Ectodermal cell (in vitro differentiated cells): ENCODE measurements at regions not wholly inside any gene's neighbourhood (a gene's known extent, or its start where the extent isn't known, plus 50 kb on each side); places are given as distances from the start of the nearest gene placed in this dataset.

ENCODE experiments used
- H3K27ac ChIP-seq: 2 replicates; pipeline ENCODE4 v1.7.0; 2013; ENCODE audit warnings: mild to moderate bottlenecking, low read depth, low read length; ENCODE audit not compliant: insufficient read depth, poor library complexity, severe bottlenecking
- H3K27me3 ChIP-seq: 2 replicates; pipeline ENCODE4 v1.7.0; 2013; ENCODE audit warnings: mild to moderate bottlenecking, low read length; ENCODE audit not compliant: insufficient read depth, control insufficient read depth, poor library complexity, severe bottlenecking
- H3K36me3 ChIP-seq: one replicate; pipeline ENCODE4 v1.7.0; 2013; ENCODE audit warnings: low read length; ENCODE audit not compliant: control insufficient read depth, insufficient read depth
- H3K4me1 ChIP-seq: one replicate; pipeline ENCODE4 v1.7.0; 2013; ENCODE audit warnings: low read length; ENCODE audit not compliant: control insufficient read depth, insufficient read depth
- H3K4me3 ChIP-seq: 2 replicates; pipeline ENCODE4 v1.7.0; 2013; ENCODE audit warnings: low read depth, low read length, control low read depth; ENCODE audit not compliant: insufficient read depth
- H3K9me3 ChIP-seq: 2 replicates; pipeline ENCODE4 v1.7.0; 2013; ENCODE audit warnings: mild to moderate bottlenecking, low read length, moderate library complexity; ENCODE audit not compliant: control insufficient read depth
- WGBS, 2 experiments: methylation state at CpG; one replicate each; pipeline ENCODE4 v1.1.7; 2013; ENCODE audit warnings: missing lambda C conversion rate in 2 of 2; 5-methylcytosine and 5-hydroxymethylcytosine counted together

DNA sequence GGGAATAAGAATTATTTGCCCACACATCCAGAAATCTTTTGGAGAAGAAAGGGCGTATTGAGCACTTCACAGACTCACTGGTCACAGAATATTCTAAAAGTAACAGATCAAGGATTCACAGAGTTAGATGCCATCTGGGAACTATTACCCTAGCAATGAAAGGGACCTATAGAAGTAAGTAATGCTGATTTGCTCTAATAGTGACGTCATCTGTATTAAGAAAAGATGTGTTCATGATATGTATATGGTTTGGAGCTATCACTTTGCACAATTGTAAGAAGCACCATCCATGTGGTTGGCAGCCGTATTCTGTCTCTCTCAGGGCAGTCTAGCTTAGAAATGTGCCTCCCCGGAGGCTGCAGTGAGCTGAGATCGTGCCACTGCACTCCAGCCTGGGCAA, 52.8 kb upstream of the SV2C start:
- no peaks in the 10 kb centered on the region for H3K9me3 ChIP-seq
- no peaks in the 10 kb centered on the region for H3K36me3 ChIP-seq
- WGBS, 2 experiments, result 88 to 92% methylated on average over 5 of the region's 5 CpGs
- no peaks in the 10 kb centered on the region for H3K4me1 ChIP-seq
- no peak overlapping the region for H3K4me3 ChIP-seq
- no peak overlapping the region for H3K27ac ChIP-seq
- no peaks in the 10 kb centered on the region for H3K27me3 ChIP-seq

DNA sequence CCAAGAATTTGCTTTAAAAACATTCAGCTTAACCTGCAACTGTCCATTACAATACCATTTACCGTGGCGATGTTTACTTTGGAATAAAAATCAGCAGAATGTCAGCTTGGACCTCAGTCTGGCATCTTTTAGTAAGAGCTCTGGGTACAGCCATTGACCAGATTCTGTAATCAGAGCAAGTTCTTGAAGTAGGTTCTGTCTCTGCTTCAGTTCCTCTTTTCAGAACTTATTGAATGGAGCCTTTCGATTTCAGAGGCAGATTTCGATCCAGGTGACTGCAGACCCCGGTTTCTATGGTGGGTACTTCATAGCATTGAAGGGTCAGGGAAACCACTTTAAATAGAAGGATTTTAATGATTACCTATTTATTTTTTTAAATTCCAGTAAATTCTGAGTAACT, 53.4 kb upstream of the SV2C start:
- Histone ChIP-seq H3K27me3 (no peaks in the 10 kb centered on the region), H3K9me3 (no peaks in the 10 kb centered on the region), H3K4me3 (no peak overlapping the region), H3K27ac (no peak overlapping the region), H3K36me3 (no peaks in the 10 kb centered on the region), H3K4me1 (no peaks in the 10 kb centered on the region)
- WGBS, 2 experiments, result 95 to 97% methylated on average over 5 of the region's 5 CpGs

DNA sequence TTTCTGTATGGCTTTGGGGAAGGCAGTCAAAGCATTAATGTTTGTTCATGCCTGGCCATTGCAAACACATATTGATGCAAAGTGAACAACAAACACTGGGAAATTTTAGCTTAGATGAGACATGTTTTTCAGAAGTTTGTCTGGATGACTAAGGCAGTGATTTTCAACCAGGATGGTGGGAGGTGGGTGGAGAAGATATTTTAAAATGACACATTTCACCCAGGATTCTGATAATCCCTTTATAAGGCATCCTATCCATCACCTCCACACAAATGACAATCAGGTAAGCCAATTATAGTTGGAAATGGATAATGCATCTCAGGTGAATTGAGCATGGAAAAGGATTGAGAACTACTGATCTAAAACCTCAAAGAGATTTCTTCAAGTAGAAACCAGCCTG, 57.4 kb upstream of the SV2C start:
- H3K27ac ChIP-seq, result no peak overlapping the region
- H3K4me1 ChIP-seq, result no peaks in the 10 kb centered on the region
- H3K9me3 ChIP-seq, result no peaks in the 10 kb centered on the region
- no peaks in the 10 kb centered on the region for H3K27me3 ChIP-seq
- no peaks in the 10 kb centered on the region for H3K36me3 ChIP-seq
- no peak overlapping the region for H3K4me3 ChIP-seq

DNA sequence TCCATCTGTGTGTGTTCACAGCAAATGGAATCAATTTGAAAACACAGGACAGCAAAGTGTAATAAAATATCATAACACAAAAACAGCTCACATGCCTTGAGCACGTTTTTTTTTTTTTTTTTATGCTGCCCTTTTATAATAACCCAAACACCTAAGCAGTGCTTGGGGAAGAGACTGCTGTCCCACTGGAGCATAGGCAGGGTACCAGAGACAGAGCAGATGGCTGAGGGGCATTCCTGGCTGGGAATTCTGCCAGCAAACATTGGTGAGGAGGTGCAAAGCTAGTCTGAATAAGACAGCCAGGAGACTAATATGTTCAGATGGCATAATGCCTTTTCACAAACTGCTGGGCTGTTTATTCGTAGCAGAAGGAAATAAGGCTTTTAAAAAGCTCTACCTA, 58.1 kb upstream of the SV2C start:
- H3K9me3 ChIP-seq, result no peaks in the 10 kb centered on the region
- WGBS, 2 experiments, result 42 to 63% methylated on average over 1 to 2 of the region's 2 CpGs
- no peak overlapping the region for H3K4me3 ChIP-seq
- no peaks in the 10 kb centered on the region for H3K27me3 ChIP-seq
- no peak overlapping the region for H3K27ac ChIP-seq
- H3K4me1 ChIP-seq, result no peaks in the 10 kb centered on the region
- H3K36me3 ChIP-seq, result no peaks in the 10 kb centered on the region

DNA sequence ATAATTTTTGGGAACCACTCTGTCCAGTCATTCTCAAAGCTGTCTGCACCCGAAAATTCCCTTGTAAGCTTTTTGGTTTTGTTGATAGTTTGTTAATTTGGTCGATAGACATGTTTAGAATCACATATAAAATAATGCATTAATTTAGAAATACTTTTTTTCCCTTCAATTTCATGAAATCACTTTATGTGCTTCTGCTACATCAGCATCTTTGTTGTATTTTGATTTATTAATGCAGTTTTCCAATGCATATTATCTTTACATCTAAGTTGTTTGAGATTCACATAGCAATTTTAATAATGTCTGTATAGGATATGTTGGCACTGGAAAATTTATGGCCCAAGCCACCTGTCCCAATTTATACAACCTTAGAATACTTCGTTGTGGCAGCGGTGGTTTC, 60.6 kb upstream of the SV2C start:
- Histone ChIP-seq H3K36me3 (no peaks in the 10 kb centered on the region), H3K4me3 (no peak overlapping the region), H3K27me3 (no peaks in the 10 kb centered on the region), H3K27ac (no peak overlapping the region), H3K9me3 (no peaks in the 10 kb centered on the region), H3K4me1 (no peaks in the 10 kb centered on the region)
- 88 to 93% methylated on average over 2 to 3 of the region's 4 CpGs for WGBS, 2 experiments

DNA sequence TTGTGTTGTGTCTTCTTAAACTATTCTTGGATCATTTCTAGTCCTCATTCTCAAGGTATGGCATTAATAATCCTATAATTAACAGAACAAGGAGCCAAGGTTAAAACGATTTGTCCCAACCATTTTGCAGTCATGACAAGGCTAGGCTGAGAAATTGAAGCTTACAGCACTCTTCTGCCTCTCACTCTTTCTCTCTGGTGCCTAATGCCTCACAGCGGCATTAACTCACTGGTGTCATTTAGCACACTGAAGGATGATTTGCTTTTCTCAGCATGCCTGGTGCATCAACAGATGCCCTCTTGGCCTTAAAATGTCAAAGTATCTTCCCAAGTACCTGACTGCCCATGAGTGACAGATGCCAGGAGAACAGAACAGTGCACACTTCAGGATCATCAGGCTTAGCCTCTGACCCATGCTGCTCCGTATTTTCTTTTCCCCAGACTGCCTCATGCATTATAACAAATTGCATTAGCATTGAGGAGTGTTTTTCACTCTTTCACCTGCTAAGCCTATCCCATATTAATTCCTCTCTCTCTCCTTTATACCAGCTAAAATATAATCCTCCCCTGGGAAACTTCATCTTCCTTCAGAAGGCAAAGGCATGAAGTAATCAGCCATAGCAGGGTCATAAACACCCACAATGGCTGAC, 61.1 kb upstream of the SV2C start:
- H3K9me3 ChIP-seq, result no peaks in the 10 kb centered on the region
- no peaks in the 10 kb centered on the region for H3K4me1 ChIP-seq
- 78 to 79% methylated on average over 3 of the region's 3 CpGs for WGBS, 2 experiments
- no peaks in the 10 kb centered on the region for H3K27me3 ChIP-seq
- H3K27ac ChIP-seq, result no peak overlapping the region
- H3K36me3 ChIP-seq, result no peaks in the 10 kb centered on the region
- H3K4me3 ChIP-seq, result no peak overlapping the region

DNA sequence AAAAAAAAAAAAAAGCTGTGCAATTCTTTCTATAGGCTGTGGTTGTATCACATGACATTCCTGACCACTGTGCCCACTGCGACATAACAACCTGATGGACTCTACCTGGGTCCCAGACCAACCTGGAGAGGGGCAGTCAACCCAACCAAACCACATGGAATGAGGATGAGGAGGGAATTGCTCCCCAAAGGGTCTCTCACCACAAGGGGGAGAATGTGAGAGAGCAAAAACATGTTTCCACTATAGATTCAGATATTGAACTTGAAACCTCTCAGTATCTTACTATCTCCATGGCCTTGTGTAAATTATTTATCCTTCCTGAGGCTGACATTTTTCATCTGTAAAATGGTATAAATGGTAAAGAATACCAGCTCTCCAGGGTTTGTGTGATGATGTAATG, 66.9 kb upstream of the SV2C start:
- 100% methylated on average over 1 of the region's 1 CpG for WGBS, 2 experiments
- no peaks in the 10 kb centered on the region for H3K9me3 ChIP-seq
- H3K27ac ChIP-seq, result no peak overlapping the region
- no peaks in the 10 kb centered on the region for H3K4me1 ChIP-seq
- no peaks in the 10 kb centered on the region for H3K36me3 ChIP-seq
- H3K27me3 ChIP-seq, result no peaks in the 10 kb centered on the region
- H3K4me3 ChIP-seq, result no peak overlapping the region

DNA sequence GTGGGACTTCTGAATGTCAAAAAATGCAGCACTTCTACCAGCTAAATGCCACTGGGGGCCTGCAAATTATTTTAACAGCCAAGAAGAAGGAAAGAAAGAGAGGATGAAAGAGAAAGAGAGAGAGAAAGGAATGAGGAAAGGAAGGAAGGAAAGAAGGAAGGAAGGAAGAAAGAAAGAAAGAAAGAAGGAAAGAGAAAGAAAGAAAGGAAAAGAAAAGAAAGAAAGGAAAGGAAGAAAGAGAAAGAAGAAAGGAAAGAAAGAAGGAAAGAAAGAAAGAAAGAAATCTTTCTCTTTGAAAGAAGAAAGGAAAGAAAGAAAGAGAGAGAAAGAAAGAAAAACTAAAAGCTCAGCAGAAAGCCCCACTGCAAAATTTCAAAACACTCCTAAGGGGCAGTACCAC, 69.2 kb upstream of the SV2C start:
- H3K27ac ChIP-seq, result no peak overlapping the region
- H3K36me3 ChIP-seq, result no peaks in the 10 kb centered on the region
- no peaks in the 10 kb centered on the region for H3K4me1 ChIP-seq
- H3K4me3 ChIP-seq, result no peak overlapping the region
- H3K9me3 ChIP-seq, result no peaks in the 10 kb centered on the region
- no peaks in the 10 kb centered on the region for H3K27me3 ChIP-seq

DNA sequence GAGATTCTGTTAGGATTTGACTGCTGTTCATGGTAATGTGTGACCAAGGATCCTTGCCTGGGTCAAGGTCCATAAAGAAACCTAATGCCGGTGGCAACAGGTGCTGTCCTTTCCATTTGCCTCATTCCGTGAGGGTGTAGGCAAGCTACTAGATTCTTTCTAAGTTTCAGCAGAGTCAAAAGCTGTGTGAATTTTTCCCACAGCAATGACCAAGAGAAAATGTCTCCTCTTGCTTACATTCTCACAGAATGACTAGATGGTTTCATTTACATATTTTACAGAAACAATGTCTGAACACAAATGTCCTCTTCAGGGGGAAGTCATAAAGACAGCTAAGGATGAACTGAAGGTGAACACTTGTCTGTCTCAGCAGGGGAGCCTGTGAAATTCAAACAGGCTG, 75.3 kb upstream of the SV2C start:
- 93% methylated on average over 2 of the region's 2 CpGs for WGBS, 2 experiments
- Histone ChIP-seq H3K4me1 (no peaks in the 10 kb centered on the region), H3K36me3 (no peaks in the 10 kb centered on the region), H3K27me3 (no peaks in the 10 kb centered on the region), H3K4me3 (no peak overlapping the region), H3K9me3 (no peaks in the 10 kb centered on the region), H3K27ac (no peak overlapping the region)

DNA sequence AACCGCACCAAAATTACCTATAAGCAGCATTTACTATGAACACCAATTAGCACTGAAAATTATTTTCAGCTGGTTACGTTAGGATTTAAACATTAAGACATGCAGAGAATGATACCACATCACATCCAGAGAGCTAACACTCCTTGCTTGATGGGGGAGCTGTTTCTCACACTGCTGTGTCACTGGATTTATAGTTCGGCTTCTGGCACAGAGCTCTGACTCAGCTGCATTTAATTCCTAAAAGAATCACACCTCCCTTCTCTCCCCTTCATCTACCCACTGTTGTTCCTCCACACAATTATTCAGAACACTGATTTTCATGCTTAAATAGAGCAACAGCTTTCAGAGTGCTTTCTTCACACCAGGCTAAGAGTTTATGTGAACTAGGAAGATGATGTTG, 82.6 kb upstream of the SV2C start:
- no peaks in the 10 kb centered on the region for H3K36me3 ChIP-seq
- WGBS, 2 experiments, result 93 to 98% methylated on average over 3 of the region's 3 CpGs
- H3K9me3 ChIP-seq, result peaks cover 2% of the 10 kb centered on the region
- H3K27ac ChIP-seq, result no peak overlapping the region
- H3K27me3 ChIP-seq, result no peaks in the 10 kb centered on the region
- H3K4me1 ChIP-seq, result no peaks in the 10 kb centered on the region
- no peak overlapping the region for H3K4me3 ChIP-seq
